ENCODE measurements at regions not wholly inside any gene's neighbourhood (a gene's known extent, or its start where the extent isn't known, plus 50 kb on each side); places are given as distances from the start of the nearest gene placed in this dataset.
"Not testable (repeated sequence)": the region's sequence is repeated elsewhere in the genome, so short reads cannot be mapped to it uniquely, and the experiment has no call there.

GRCh38 chr21:7819301-7819700 is 2702.1 kb upstream of the TPTE start:
- ATAC-seq; DNase-seq; intact Hi-C loops (cut with DNase I): not testable (repeated sequence)

GRCh38 chr21:7825627-7826026 is 2695.8 kb upstream of the TPTE start:
- ATAC-seq: peak; percentile 62 to 63
- DNase-seq; intact Hi-C loops (cut with DNase I): not testable (repeated sequence)

- DNase-seq; ATAC-seq; intact Hi-C loops (cut with DNase I): not testable (repeated sequence)
Measured at GRCh38 chr21:7826174-7826573, 2695.2 kb upstream of the TPTE start.

GRCh38 chr21:7828260-7828659 is 2693.1 kb upstream of the TPTE start:
- DNase-seq; ATAC-seq; intact Hi-C loops (cut with DNase I): not testable (repeated sequence)

- intact Hi-C loops (cut with DNase I); DNase-seq: not testable (repeated sequence)
- peak; percentile 90 to 93 for ATAC-seq
Measured at GRCh38 chr21:7829411-7829810, 2692.0 kb upstream of the TPTE start.

GRCh38 chr21:7837315-7837714 is 2684.1 kb upstream of the TPTE start:
- DNase-seq; intact Hi-C loops (cut with DNase I); ATAC-seq: not testable (repeated sequence)

GRCh38 chr21:7853426-7853825 is 2668.0 kb upstream of the TPTE start:
- DNase-seq: not testable (repeated sequence)

GRCh38 chr21:7853836-7854235 is 2667.5 kb upstream of the TPTE start:
- intact Hi-C loops (cut with DNase I); ATAC-seq; DNase-seq: not testable (repeated sequence)

More at GRCh38 chr21:7853426-7853825, 2668.0 kb upstream of the TPTE start:
- intact Hi-C loops (cut with DNase I): not testable (repeated sequence)
- ATAC-seq: peak in 1 of 2 donors; percentile 54

Data from left cardiac atrium (tissue), 4 donors.